ENCODE measurements at regions not wholly inside any gene's neighbourhood (a gene's known extent, or its start where the extent isn't known, plus 50 kb on each side); places are given as distances from the start of the nearest gene placed in this dataset.
"Not testable (repeated sequence)": the region's sequence is repeated elsewhere in the genome, so short reads cannot be mapped to it uniquely, and the experiment has no call there.

DNA sequence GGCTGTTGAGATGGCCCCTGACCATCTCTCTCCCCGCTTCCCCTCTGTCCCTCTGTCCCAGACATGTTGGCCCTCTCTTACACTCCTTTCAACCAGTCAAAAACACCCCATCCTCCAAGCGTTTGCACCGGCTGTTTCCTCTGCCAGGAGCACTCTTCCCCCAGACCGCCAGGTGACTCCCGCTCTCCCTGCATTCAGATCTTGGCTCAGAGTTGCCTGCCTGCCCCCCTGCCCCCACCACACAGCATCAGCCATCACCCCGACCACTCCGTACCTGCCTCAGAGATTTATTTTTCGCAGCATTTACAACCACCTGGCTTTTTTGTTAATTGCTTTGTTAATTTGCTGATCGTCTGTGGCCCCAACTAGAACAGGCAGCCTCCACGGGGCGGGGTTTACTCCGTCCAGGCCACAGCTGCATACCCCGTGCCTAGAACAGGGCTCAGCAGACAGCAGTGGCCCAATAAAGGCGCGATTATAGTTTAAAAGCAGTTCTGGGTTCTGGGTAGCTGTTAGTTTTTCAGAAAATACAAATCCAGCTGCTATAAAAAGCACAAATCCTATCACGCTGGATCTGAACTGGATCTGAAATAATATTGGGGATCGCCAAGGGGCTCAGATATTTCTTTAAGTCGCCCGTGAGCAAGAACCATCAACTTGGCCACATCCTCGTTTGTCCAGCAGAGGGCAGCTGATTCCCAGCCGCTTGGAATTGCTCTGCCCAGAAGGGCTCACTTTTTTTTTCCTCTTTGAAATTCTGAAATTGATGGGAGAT, 173.6 kb downstream of the IRF8 start:
- DNase-seq (ENCODE audit: low read depth in 2 of 2, low spot score in 1 of 2) = peak in 1 of 2 donors; percentile 6

DNA sequence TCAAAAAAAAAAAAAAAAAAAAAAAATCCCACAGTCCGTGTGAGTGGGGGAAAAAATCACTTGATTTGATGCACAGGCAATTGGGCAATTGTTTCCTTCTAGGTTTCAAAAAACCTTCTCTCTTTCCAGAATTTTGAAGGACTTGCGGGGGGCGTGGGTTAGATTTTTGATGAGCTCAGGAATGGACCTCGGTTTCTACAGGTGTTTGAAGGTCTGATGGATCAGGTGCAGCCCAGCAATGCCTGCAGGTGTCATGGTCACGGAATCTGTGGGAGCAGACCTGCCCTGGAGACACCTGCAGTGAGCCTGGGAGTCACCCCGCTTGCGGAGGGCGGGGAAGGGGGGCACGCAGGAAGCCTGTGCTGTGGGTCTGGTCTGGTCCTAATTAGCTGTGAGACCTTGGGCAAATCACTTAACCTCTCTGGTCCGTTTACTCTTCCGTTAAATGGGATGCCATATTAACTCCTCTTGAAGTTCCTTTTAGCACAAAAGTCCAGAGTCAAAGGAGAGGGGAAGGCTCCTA, 174.2 kb downstream of the IRF8 start:
- no peak for DNase-seq (ENCODE audit: low read depth in 2 of 2, low spot score in 1 of 2)

DNA sequence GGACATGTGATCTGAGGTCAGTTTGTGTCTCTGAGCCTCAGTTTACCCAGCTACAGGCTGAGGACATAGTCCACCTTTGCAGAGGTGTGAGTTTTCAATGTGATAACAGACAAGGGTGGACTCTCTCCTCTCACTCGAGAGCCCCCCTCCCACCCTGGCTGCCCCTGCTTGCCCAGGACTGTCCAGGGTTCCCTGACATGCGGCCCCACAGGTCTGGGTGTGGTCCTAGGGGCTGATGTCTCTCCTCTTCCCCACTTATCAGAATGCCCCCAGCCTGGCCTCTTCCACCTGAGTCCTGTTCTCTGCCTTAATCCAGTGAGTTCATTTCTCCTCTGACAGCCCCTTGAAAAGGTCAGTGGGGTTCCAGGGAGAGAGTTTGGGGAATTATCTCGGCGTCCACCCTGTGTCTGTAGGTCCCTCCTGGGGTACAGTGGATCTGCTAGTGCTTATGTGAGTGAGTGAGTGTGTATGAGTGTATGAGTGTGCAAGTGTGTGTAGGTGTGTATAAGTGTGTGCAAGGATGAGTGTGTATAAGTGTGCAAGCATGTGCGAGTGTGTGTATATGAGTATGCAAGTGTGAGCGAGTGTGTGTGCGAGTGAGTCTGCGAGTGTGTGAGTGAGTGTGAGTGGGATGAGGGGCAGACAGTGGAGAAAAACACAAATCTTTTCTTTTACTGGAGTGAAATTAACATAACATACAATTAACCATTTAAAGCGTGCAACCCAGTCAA, 175.0 kb downstream of the IRF8 start:
- DNase-seq (ENCODE audit: low read depth in 2 of 2, low spot score in 1 of 2) = no peak

DNA sequence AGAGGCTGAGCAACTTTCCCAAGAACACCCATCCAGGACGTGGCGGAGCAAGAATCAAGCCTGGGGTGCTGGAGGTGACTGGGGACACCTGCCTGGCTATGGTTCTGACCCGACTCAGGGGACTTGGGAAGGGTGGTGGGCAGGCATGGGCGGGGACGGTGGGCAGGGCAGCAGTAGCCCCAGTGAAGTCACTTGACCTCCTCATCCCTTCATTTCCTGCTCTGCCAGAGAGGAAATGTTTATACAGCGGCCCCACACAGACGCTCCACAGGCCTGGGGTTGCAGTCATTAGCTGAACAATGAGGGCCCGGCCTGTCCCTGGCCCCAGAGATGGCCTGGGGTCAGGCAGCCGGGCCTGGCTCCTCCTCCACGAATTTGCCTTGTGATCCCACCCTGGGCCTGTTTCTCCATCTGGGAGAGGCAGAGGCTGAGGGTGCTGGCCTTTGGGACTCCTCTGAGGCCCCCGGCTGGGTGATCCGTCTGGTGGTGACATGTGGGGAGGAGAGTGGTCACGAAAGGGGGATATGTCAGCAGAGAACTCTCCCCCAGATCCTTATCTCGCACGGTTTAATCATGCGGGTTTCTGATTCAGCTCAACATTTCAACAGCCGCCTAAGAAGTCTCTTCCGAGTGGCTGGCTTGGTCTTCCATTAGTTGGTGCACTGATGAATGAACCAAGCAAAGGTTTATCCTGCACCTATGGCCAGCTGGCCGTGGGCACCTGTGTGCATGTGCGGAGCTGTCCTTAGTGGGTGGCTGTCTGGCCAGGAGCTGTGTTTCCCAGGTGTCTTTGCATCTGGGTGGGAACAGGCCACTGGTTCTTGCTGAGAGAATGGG, 175.9 kb downstream of the IRF8 start:
- DNase-seq (ENCODE audit: low read depth in 2 of 2, low spot score in 1 of 2) = no peak

DNA sequence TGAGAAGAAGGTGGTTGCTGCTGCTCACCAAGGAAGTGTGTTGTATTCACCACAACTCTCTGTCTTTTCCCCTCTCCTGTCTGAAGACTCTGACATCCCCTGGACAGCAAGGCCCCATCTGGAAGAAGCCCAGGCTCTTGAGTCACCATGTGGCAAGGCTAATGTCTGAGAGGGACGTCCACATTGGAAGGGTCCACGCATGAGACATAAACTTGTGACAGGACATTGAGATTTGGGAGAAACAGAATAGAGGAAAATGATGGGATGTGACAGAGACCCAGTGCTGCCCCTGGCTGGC, 176.5 kb downstream of the IRF8 start:
- no peak for DNase-seq (ENCODE audit: low read depth in 2 of 2, low spot score in 1 of 2)

DNA sequence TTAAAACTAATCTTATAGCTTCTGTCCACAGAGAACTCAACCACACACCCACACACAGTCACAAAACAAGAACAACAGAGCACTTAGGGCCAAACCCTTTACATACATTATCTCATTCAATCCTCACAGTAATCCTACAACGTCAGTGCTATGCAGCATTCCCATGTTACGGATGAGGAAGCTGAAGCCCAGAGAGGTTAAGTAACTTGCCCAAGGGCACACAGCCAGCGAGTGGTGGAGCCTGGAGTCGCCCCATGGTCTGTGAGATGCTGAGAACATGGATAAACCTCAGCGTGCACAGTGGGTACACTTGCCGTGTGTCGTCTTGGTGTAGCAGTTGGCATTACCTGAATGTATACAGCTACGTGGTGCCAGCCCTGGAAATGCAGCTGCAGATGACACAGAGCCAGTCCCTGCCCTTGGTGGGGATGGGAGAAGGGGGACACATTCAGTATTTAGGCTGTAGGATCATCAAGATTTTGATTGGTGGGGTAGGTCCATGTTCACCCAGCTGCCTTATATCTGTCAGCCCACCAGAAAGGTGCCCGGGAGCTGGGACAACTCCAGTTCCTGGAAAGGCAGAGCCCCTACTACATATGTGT, 177.0 kb downstream of the IRF8 start:
- DNase-seq (ENCODE audit: low read depth in 2 of 2, low spot score in 1 of 2) = no peak

DNA sequence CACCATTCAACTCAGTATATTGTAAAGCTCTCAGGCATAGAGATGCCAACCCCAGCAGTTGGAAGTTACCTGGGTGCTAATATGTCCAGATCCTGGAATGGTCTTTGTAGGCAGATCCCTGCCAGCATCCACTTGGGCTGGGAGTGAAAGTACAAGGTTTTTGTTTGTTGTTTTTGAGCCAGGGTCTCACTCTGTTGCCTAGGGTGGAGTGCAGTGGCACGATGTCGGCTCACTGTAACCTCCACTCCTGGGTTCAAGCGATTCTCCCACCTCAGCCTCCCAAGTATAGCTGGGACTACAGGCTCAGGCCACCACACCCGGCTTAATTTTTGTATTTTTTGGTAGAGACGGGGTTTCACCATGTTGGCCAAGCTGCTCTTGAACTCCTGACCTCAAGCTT, 177.6 kb downstream of the IRF8 start:
- DNase-seq (ENCODE audit: low read depth in 2 of 2, low spot score in 1 of 2) = no peak

DNA sequence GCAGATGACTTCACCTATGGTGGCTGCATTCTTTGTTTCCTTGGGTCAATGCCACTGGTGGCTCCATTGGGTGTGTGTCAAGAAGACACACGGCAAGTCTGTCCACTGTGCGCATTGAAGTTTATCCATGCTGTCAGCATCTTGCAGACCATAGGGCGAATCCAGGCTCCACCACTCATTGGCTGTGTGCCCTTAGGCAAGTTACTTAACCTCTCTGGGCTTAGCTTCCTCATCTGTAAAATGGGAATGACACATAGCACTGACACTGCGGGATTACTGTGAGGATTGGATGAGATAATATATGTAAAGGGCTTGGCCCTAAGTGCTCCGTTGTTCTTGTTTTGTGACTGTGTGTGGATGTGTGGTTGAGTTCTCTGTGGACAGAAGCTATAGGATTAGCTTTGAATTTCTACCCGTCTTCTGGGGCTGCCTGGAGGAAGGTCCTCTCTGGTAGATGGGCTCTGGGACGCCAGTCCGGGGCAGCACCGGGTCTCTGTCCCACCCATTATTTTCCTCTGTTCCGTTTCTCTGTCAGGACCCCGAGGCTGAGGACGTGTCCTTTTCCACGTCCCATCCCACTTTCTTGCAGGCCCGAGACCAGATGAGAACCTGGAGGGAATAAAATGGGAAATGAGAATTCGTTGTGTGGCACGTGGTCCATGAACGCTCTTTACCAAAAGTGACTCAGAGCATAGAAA, 178.4 kb downstream of the IRF8 start:
- DNase-seq (ENCODE audit: low read depth in 2 of 2, low spot score in 1 of 2) = no peak

DNA sequence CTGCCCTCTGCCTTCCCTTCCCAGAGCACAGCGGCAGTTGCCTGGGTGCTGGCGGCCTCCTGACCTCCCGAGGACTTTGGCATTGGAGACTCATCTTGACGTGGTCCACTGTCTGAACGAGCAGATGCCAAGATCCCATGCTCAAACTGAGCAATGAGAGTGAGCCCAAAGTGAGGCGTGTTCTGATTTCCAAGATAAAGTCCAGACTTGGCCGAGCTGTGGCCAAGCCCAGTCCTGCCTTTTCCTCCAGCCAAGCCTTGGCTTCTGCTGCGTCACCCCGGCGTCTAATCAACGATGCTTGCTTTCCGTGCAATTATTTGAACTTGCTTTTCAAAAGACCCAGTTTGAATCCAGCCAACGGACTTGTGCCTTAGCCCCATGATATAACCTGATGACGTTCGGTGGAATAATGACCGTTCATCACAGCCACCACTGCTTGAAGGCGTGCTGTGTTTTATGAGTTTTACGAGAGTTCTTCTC, 179.2 kb downstream of the IRF8 start:
- no peak for DNase-seq (ENCODE audit: low read depth in 2 of 2, low spot score in 1 of 2)

DNA sequence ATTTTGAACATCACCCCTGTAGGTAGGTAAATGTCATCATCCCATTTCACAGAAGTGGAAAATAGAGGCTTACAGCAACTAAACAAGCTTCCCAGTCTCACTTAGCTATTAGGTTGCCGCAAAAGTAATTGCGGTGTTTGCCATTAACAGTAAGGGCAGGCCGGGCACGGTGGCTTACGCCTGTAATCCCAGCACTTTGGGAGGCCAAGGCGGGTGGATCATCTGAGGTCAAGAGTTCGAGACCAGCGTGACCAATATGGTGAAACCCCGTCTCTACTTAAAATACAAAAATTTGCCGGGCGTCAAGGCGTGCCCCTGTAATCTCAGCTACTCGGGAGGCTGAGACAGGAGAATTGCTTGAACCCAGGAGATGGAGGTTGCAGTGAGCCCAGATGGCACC, 179.7 kb downstream of the IRF8 start:
- not testable (repeated sequence) for DNase-seq (ENCODE audit: low read depth in 2 of 2, low spot score in 1 of 2)

DNA sequence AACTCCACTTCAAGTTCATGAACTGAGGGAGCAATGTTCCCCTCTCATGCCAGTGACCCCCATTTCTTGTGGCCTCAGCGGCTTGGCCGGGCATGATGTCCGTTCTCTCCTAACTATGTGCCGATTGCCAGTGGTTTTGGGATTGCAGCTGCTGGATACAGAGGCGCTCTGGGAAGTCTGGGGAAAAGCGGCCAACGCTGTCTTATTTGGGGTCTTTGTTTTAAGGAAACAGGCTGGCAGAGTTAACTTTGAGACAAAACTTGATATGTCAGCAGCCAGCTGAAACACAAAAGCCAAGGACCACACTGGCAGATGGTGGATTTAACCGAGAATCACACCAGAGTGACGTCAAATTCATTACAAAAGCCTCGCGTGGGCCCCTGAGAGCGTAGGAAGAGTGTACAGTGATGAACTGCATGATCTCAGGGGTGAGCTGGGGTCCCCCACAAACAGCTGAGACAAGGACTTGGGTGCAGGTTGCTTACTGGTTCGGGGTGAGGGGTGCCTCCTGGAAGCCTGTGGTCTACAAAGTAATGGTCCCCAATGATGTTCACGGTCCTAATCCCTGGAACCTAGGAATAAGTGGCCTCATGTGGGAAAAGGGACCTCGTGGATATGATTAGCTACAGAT, 180.4 kb downstream of the IRF8 start:
- no peak for DNase-seq (ENCODE audit: low read depth in 2 of 2, low spot score in 1 of 2)

DNA sequence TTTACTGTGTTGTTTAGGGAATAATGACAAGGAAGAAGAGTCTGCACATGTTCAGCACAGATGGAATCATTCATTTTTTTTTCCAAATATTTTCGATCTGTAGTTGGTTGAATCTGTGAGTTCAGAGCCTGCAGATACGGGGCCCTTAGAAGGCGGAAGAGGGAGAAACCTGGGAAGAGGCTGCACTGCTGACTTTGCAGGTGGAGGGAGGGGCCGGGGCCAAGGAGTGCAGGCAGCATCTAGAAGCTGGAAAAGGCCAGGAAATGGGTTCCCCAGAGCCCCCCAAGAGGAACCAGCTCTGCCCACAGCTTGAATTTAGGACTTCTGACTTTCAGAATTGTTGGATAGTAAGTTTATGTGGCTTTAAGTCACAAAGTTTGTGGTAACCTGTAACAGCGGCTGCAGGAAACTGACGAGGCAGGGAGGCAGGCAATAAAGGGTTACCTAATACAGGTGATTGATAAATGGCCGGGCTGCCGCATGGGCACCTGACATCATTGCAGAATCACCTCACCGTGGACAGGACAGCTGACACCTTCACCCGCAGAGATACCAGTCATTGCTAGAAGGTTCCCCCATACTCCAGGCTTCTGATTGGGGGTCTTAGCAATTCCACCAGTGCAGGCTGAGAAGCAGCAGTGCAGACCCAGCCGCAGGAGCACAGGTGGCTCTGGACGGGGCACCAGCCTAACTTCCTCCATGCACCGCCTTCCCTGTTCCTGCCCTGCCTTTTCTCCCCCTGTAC, 181.3 kb downstream of the IRF8 start:
- no peak for DNase-seq (ENCODE audit: low read depth in 2 of 2, low spot score in 1 of 2)

DNA sequence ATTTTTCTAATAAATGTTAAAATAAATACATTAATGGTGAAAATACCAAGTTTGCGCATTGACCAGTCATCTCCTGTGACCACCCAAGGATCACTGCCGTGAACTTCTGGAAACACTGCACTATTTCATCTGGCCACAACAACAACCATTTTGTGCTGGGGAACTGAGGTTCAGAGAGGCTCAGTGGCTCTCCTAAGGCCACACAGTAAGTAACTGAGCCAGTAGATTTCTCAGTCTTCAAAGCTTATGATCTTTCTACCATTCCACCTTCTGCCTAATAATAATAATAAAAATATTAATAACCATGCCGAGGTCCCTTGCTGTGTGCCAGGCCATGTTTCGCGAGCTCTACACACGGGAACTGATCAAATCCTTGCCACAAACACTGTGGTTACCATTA, 182.0 kb downstream of the IRF8 start:
- no peak for DNase-seq (ENCODE audit: low read depth in 2 of 2, low spot score in 1 of 2)

DNA sequence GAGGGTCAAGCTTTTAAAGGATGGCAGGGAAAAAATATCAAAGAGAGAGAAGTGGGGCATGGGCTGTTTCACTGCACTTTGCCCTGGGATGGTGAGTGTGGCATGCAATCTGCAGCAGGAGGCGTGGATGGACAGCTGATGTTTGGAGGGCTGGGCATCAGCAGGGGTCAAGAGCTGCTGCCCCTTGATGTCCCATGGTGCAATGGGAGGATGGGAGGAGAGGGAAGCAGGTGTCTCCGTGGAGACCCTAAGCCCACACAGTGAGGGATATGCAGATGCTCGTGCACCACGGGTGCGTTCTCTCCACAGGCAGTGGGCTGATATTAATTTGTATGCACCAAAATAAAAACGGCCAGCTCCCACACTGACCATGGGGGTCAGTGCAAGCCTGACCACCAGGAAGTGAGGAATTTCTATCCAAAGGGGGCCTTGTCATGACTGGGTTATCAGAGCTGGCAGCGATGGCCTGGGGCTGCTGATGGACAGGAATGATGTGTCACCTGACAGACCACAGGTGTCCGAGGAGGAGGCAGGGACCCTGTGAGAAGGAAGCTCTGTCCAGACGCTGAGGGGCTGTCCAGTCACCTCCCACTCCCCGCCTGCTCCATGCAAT, 183.6 kb downstream of the IRF8 start:
- no peak for DNase-seq (ENCODE audit: low read depth in 2 of 2, low spot score in 1 of 2)

DNA sequence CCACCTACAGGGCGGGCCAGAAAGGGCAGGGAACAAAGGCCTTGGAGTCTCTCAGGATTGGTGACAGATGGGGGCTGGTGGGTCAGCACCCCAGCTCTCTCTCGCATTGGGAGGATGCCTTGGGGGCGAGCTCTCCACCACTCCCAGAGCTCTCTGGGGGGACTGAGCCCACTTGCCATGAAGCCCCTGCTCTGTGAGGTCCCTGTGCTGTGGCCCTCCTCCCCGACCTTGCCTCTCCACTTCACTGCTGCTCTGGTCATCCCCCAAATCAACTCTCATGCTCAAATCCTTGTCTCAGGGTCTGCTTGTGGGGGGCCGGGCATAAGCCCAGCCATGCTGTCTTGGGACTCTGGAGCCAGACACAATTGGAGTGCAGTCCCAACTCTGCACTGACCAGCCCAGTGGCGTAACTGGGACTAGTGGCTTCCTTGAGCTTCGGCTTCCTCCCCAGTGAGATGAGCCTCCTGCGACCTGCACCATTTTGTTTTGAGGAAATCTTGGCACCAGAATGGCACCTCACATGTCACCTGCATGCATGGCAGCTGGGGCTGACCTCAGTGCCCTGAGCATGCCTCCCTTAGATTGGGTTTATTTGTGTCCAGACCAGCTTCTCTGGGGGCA, 184.5 kb downstream of the IRF8 start:
- no peak for DNase-seq (ENCODE audit: low read depth in 2 of 2, low spot score in 1 of 2)

DNA sequence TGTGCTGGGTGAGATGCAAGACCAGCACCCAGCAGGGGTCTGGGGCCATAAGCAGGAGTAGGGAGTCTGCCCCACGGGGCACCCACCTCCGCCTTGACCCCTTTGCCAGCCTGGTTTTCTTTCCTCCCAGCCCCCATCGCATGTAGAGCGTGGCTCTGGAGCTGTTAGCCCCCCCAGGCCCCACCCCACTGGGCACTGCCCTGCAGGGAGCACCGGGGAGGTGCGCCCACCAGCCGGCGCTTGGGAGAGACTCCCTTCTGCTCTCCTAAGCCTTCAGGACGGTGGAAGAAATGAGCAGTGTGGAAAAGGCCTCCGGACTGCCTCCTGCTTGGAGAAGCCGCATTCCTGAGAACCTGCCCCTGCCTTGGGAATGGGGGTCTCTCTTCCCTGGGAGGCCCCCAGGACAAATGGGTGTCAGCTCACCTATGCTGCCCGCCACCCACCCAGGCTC, 186.2 kb downstream of the IRF8 start:
- DNase-seq (ENCODE audit: low read depth in 2 of 2, low spot score in 1 of 2) = no peak

DNA sequence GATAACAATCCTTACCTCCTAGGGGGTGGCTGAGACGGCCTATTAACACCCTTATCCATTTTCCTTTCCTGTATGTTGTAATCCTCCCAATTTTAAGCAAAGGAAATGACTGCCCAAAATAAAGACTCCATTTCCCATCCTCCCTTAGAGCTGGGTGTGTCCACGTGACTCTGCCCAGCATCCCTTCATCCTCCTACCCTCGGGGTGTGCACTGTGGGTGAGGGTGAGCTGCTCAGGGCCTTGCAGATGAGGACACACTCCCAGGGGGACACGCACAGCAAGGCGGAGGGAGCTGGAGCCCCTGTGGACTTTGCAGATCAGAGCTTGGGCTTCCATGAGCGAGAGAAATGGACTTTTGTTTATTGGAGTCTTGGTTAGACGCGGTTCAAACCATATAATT, 186.8 kb downstream of the IRF8 start:
- no peak for DNase-seq (ENCODE audit: low read depth in 2 of 2, low spot score in 1 of 2)

DNA sequence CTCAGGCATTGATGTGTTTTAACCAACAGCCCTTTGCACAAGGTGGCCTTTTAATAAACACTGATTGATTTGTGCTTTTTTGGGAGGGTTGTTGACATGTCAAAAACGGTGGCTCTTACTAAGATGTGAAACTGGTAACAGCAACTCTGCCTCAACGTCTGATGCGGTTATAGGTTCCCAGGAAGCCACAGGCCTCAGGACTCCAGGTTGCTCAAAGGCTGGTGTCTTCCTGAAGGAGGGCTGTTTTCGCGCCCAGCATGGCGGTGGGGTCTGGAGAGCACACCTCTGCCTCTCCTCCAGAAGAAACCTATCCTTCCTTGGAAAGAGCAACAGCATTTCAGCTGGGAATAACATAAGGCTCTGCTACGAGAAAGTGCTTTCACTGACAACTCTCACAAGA, 187.5 kb downstream of the IRF8 start:
- DNase-seq (ENCODE audit: low read depth in 2 of 2, low spot score in 1 of 2) = no peak

All from stimulated activated CD8-positive, alpha-beta memory T cell treated with anti-CD3 and anti-CD28 coated beads, Interleukin-4, amount 100 ng/mL, for 4 hours (primary cell).